Progenitor cell of endocrine pancreas (in vitro differentiated cells): ENCODE measurements at regions not wholly inside any gene's neighbourhood (a gene's known extent, or its start where the extent isn't known, plus 50 kb on each side); places are given as distances from the start of the nearest gene placed in this dataset.

Experiments used
- DNase-seq: peaks from one replicate; pipeline ENCODE4 v3.0.0; 2021; ENCODE audit warnings: low spot score; ENCODE audit not compliant: unreplicated experiment
- H3K27ac Mint-ChIP-seq: 2 replicates; pipeline ENCODE4 v1.8.0; 2021; ENCODE audit warnings: mild to moderate bottlenecking, moderate library complexity, mixed read lengths
- H3K27me3 Mint-ChIP-seq: 2 replicates; pipeline ENCODE4 v1.8.0; 2021; ENCODE audit warnings: mixed read lengths
- H3K36me3 Mint-ChIP-seq: 2 replicates; pipeline ENCODE4 v1.8.0; 2022; ENCODE audit warnings: mixed read lengths; ENCODE audit not compliant: insufficient read depth
- H3K4me1 Mint-ChIP-seq: 2 replicates; pipeline ENCODE4 v1.8.0; 2021; ENCODE audit warnings: low read depth, mixed read lengths
- H3K4me3 Mint-ChIP-seq: 2 replicates; pipeline ENCODE4 v1.8.0; 2021; ENCODE audit warnings: low read depth, mild to moderate bottlenecking, moderate library complexity, mixed read lengths
- H3K9me3 Mint-ChIP-seq: 2 replicates; pipeline ENCODE4 v1.8.0; 2021; ENCODE audit warnings: low read depth, mixed read lengths
- TF ChIP-seq, protein P1 (sequence below): fragments of 200-600 bp; sonication (generic); IDR thresholded peaks from one replicate; pipeline ENCODE4 v1.5.0; 2021; ENCODE audit warnings: antibody characterized with exemption, mild to moderate bottlenecking; ENCODE audit not compliant: unreplicated experiment

DNA sequence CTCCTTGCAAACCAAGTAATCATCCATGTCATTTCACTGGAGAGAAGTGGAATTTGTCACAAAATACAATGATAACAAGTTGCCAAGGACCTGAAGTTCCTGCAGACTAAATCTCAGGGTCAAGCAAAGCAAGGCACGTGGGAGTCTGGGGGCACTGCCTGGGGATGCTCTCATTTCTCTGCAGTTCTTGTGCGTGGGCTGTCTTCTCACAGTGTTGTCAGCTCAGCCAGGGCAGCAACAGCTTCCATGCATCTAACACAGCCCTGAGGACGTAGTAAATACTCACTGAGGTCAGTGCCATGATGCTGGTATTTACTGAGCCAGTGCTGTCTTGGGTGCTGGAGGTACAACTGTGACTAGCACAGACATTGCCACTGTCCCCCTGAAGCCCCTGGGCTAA, 62.9 kb upstream of the CMKLR1 start:
- Mint-ChIP-seq H3K4me3 (no peak overlapping the region), H3K4me1 (no peaks in the 10 kb centered on the region), H3K27me3 (peaks cover 8% of the 10 kb centered on the region), H3K9me3 (peaks cover 5% of the 10 kb centered on the region), H3K36me3 (no peaks in the 10 kb centered on the region), H3K27ac (no peak overlapping the region)
- TF ChIP-seq, protein P1, sequence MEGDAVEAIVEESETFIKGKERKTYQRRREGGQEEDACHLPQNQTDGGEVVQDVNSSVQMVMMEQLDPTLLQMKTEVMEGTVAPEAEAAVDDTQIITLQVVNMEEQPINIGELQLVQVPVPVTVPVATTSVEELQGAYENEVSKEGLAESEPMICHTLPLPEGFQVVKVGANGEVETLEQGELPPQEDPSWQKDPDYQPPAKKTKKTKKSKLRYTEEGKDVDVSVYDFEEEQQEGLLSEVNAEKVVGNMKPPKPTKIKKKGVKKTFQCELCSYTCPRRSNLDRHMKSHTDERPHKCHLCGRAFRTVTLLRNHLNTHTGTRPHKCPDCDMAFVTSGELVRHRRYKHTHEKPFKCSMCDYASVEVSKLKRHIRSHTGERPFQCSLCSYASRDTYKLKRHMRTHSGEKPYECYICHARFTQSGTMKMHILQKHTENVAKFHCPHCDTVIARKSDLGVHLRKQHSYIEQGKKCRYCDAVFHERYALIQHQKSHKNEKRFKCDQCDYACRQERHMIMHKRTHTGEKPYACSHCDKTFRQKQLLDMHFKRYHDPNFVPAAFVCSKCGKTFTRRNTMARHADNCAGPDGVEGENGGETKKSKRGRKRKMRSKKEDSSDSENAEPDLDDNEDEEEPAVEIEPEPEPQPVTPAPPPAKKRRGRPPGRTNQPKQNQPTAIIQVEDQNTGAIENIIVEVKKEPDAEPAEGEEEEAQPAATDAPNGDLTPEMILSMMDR: no peak
- no peak for DNase-seq

GRCh38 chr12:108400900-108401480, 61.9 kb upstream of the CMKLR1 start:
- Mint-ChIP-seq H3K27ac (no peak overlapping the region), H3K4me3 (no peak overlapping the region), H3K9me3 (peaks cover 2% of the 10 kb centered on the region), H3K4me1 (no peaks in the 10 kb centered on the region), H3K27me3 (peaks cover 8% of the 10 kb centered on the region), H3K36me3 (no peaks in the 10 kb centered on the region)
- DNase-seq: no peak
- TF ChIP-seq, protein P1: no peak

DNA sequence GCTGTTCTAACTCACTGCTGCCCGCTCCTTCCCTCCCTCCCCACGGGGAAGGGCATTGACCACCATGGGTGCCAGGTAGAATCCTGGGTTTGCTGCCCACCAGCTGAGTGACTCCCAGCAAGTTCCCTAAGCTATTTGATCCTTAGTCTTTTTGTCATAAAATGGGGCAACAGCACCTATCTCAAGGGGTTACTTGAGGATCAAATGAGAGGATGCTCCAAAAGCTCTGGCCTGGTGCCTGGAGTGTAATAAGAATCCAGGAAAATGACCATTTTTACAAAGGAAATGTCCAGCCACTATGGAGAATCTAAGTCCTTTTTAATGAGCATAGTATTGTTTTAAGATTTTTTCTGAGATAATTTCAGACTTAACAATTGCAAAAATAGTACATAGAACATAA, 61.4 kb upstream of the CMKLR1 start:
- Mint-ChIP-seq H3K27ac (no peak overlapping the region), H3K4me1 (no peaks in the 10 kb centered on the region), H3K27me3 (peaks cover 8% of the 10 kb centered on the region), H3K4me3 (no peak overlapping the region), H3K36me3 (no peaks in the 10 kb centered on the region), H3K9me3 (no peaks in the 10 kb centered on the region)
- no peak for DNase-seq
- TF ChIP-seq, protein P1: no peak

DNA sequence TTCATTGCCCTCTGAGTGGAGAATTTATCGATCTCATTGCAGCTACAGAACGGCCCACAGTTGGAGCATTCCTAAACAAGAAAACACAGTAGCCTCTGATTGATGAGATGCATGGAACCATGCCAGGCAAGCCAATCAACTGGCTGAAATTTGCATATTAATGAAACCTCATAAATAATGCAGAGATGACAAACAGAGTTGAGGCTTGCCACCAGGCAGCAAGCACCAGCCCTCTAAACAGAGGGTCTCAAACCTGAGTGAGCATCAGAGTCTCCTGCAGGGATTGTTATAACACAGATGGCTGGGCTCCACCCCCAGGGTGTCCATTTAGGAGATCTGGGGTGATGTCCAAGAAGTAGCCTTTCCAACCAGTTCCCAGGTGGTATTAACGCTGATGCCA, 60.9 kb upstream of the CMKLR1 start:
- TF ChIP-seq, protein P1: no peak
- Mint-ChIP-seq H3K27ac (no peak overlapping the region), H3K27me3 (peaks cover 8% of the 10 kb centered on the region), H3K9me3 (no peaks in the 10 kb centered on the region), H3K36me3 (no peaks in the 10 kb centered on the region), H3K4me3 (no peak overlapping the region), H3K4me1 (no peaks in the 10 kb centered on the region)
- no peak for DNase-seq

DNA sequence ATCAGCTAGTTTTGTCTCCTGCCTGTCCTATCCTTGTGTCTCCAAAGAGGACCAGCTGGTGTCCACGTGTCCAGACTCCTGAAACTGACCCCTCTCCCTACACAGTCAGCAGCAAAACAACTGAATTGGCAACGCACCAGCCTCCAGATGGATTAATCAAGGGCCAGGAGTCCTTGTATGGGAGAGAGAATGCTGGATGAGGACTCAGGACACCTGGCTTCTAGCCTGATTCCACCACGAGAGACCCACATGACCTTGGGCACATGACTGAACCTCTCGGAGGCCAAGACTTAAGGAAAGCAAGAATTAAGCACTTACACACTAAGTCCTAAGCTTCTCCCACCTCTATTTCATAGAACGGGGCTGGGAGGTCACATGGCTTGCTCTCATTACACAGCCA, 60.4 kb upstream of the CMKLR1 start:
- Mint-ChIP-seq H3K9me3 (no peaks in the 10 kb centered on the region), H3K36me3 (no peaks in the 10 kb centered on the region), H3K4me3 (no peak overlapping the region), H3K27me3 (peaks cover 8% of the 10 kb centered on the region), H3K4me1 (no peaks in the 10 kb centered on the region), H3K27ac (no peak overlapping the region)
- DNase-seq: no peak
- TF ChIP-seq, protein P1: no peak
